ENCODE measurements at regions not wholly inside any gene's neighbourhood (a gene's known extent, or its start where the extent isn't known, plus 50 kb on each side); places are given as distances from the start of the nearest gene placed in this dataset.

DNA sequence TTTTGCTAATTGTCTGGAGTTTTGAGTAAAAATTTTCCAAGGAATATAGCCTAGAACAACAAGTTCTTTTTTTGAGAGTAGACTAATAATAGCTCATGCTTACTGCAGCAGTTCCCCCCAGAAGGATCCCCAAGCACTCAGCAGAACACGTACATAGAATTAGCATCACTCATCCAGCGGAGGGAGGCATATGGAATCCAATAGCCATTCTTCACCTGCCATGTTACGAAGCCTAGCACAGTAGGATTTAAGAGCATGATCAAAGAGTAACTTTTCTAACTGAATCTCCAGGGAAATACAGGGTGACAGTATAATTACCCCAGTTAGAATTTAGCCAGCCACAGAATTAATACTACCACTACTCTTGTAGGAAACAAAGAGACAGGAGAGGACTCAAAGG is 511.7 kb upstream of the NOX3 start:
- no peak for DNase-seq
- Mint-ChIP-seq H3K27me3 (ENCODE audit: low read depth in 3 of 3) (peaks cover 0 to 3% (median 0%) of the 10 kb centered on the region in 3 donors), H3K4me3 (no peak overlapping the region), H3K27ac (no peak overlapping the region), H3K9me3 (peaks cover 0 to 2% (median 0%) of the 10 kb centered on the region in 6 donors), H3K36me3 (no peaks in the 10 kb centered on the region), H3K4me1 (no peaks in the 10 kb centered on the region)

DNA sequence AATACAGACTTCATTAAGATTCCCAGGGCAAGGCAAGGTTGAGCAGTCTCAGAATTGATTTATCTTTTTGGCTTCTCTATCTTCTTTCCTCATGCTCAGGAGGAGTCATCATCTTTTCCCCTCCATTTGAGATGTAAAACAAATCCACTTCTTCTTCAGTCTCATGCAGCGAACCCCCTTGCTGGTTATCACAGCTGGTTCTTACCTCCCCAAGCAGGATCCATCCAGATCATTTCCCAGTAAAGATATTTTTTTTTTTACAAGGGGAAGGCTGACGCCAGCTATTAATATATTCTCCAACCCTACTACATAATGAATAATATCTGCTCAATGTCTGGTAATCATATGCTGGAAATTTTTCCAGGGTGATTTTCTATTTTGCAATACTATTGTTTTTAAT is 508.9 kb upstream of the NOX3 start:
- no peaks in the 10 kb centered on the region for H3K4me1 Mint-ChIP-seq
- no peak for DNase-seq
- H3K9me3 Mint-ChIP-seq: peaks cover 0 to 6% (median 0%) of the 10 kb centered on the region in 6 donors
- no peak overlapping the region for H3K27ac Mint-ChIP-seq
- peaks cover 0 to 4% (median 2%) of the 10 kb centered on the region in 3 donors for H3K27me3 Mint-ChIP-seq (ENCODE audit: low read depth in 3 of 3)
- H3K36me3 Mint-ChIP-seq: no peaks in the 10 kb centered on the region
- no peak overlapping the region for H3K4me3 Mint-ChIP-seq

DNA sequence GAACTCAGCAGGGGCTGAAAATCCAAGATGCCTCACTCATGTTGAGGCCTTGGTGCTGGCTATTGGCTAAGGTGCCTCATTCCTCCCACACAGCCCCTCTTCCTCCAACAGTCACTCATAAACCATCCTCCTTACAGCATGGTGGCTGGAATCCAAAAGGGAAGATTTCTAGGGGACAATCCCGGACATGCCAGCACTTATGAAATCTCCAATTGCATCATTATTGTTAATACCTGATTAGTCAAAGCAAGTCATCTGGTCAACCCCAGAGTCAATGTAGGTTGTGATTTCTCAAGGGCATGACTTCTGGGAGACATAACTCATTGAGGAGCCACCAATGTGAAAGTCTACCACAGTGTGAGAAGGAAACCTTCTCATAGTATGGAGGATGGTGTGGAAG is 506.6 kb upstream of the NOX3 start:
- Mint-ChIP-seq H3K4me3 (no peak overlapping the region), H3K27me3 (ENCODE audit: low read depth in 3 of 3) (peaks cover 0 to 4% (median 2%) of the 10 kb centered on the region in 3 donors), H3K36me3 (no peaks in the 10 kb centered on the region), H3K9me3 (peaks cover 0 to 6% (median 0%) of the 10 kb centered on the region in 6 donors), H3K27ac (no peak overlapping the region), H3K4me1 (no peaks in the 10 kb centered on the region)
- no peak for DNase-seq

DNA sequence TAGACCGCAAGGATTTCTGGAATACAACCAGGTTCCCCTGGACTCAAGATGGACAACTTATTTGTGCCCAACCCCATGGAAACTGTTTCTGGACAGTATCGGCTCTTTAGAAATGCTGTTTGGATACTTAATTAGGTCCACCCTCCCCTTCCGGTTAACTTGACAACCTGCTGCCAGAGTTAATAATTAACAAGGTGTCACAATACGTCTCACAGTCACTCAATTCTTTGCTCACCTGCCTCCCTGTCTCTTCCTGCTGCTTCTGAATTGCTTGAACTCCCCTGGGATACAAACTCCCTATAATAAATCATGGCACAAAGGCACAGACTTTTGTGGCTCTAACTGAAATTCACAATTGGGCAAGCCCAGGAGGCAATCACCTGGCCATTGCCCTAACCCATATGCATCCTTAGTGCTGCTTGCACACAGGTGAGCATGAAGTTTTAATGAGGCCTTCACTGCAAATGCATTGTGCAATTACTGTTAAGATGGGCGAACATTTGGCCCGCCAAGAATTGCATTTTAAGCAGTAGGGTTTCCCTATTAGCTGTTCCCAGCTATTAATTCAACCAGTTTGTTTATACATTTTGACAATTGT is 504.4 kb upstream of the NOX3 start:
- no peaks in the 10 kb centered on the region for H3K4me1 Mint-ChIP-seq
- no peak overlapping the region for H3K27ac Mint-ChIP-seq
- no peaks in the 10 kb centered on the region for H3K36me3 Mint-ChIP-seq
- no peak for DNase-seq
- no peak overlapping the region for H3K4me3 Mint-ChIP-seq
- H3K9me3 Mint-ChIP-seq: peaks cover 0 to 6% (median 0%) of the 10 kb centered on the region in 6 donors
- H3K27me3 Mint-ChIP-seq (ENCODE audit: low read depth in 3 of 3): peaks cover 1 to 4% (median 2%) of the 10 kb centered on the region in 3 donors

DNA sequence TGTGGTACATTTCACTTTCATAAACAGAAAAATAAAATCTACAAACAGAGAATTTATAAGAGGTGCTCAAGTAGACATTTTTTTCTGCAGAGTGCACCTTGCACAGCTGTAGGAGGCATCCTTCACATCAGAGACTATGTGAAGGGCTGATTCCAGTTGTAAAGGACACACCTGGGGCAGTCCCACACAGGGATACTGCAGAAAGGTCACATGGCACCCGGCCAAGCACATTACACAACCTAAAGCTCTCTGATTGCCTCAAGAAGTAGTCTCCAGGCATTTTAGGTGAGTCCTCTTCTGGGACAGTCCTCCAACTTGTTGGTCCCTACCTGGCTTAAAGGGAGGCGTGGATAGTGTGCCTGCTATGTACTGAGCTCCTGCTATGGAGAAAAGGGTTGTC is 502.9 kb upstream of the NOX3 start:
- Mint-ChIP-seq H3K27me3 (ENCODE audit: low read depth in 3 of 3) (peaks cover 1 to 4% (median 2%) of the 10 kb centered on the region in 3 donors), H3K4me1 (no peaks in the 10 kb centered on the region), H3K27ac (no peak overlapping the region), H3K4me3 (no peak overlapping the region), H3K36me3 (no peaks in the 10 kb centered on the region), H3K9me3 (peaks cover 0 to 6% (median 0%) of the 10 kb centered on the region in 6 donors)
- DNase-seq: no peak

DNA sequence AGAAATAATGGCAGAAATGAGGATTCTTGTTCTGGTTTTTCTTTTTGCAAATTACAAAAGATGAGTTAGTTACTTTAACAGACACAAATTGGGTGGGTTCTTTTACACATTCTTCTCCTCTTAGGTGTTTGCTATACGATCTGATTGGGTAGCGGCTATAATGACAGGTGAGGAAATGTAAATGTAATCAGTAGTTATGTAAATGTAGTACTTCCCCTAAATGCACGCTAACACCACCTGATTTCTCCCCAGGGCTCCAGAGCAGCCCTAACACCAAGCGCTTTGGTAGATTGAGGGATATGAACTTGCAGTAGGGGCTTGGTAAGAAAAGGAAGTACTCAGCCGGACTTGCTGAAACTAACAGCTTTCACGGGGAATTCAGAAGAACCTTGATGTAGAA is 499.4 kb upstream of the NOX3 start:
- no peak for DNase-seq
- Mint-ChIP-seq H3K27ac (no peak overlapping the region), H3K4me3 (no peak overlapping the region), H3K9me3 (peaks cover 0 to 6% (median 3%) of the 10 kb centered on the region in 6 donors), H3K4me1 (no peaks in the 10 kb centered on the region), H3K27me3 (ENCODE audit: low read depth in 3 of 3) (peaks cover 0 to 1% (median 0%) of the 10 kb centered on the region in 3 donors), H3K36me3 (peaks cover 0 to 5% (median 0%) of the 10 kb centered on the region in 3 donors)

DNA sequence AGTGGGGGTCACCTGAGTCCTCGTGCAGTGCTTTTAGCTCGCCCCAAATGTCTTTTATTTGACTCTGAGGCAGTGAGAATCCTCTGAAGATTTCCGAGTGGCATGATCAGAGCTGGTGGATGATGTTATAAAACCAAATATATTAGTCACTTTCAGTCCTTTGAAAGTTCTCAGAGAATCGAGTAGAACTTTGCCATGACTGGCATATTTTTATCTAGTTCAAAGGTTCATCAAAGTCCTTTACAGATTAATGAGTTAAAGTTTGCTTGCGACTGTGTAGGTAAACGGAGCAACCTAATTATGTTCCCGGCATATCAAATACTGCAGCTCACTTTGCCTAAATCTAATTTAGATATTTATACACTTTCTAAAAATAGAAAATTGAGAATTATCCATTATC is 498.5 kb upstream of the NOX3 start:
- no peaks in the 10 kb centered on the region for H3K4me1 Mint-ChIP-seq
- H3K27me3 Mint-ChIP-seq (ENCODE audit: low read depth in 3 of 3): peaks cover 0 to 1% (median 0%) of the 10 kb centered on the region in 3 donors
- H3K36me3 Mint-ChIP-seq: peaks cover 0 to 5% (median 0%) of the 10 kb centered on the region in 3 donors
- peaks cover 0 to 4% (median 3%) of the 10 kb centered on the region in 6 donors for H3K9me3 Mint-ChIP-seq
- H3K4me3 Mint-ChIP-seq: no peak overlapping the region
- DNase-seq: no peak
- no peak overlapping the region for H3K27ac Mint-ChIP-seq

DNA sequence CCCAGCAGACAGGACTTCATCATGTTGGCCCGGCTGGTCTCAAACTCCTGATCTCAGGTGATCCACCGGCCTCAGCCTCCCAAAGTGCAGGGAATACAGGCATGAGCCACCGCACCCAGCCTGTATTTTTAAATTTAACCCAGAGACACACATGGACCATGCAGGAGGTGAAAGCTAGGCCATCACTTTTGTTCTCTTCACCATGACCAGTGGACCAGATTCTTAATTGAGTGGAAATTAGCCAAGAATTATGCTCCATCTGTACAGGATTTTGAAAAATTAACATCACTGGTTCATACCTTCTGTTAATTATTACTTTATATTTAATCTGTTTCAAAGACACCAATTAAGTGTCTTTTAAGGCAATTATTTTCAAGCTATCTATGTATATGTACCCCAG is 493.6 kb upstream of the NOX3 start:
- Mint-ChIP-seq H3K36me3 (peaks cover 0 to 5% (median 0%) of the 10 kb centered on the region in 3 donors), H3K4me1 (no peaks in the 10 kb centered on the region), H3K27me3 (ENCODE audit: low read depth in 3 of 3) (no peaks in the 10 kb centered on the region), H3K9me3 (peaks cover 0 to 14% (median 7%) of the 10 kb centered on the region in 6 donors), H3K4me3 (no peak overlapping the region), H3K27ac (no peak overlapping the region)
- no peak for DNase-seq

DNA sequence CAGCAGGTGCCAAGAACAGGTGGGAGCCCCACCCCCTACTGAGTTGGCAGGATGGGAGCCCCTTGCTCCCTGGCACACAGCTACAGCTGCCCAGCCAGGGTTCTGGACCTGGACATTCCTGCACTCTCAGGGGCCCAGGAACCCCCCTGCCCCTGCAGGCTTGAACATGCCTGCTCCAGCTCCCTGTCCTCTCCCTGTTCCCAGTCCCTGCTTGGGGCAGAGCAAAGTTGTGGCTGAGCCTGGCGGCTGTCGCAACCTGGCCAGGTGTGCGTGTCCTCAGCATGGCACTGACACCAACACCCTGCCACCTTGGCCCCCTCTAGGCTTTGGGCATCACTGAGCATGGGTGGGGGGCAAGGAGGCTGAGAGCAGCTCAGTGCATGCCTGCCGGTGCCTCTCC is 491.2 kb upstream of the NOX3 start:
- Mint-ChIP-seq H3K9me3 (peaks cover 1 to 21% (median 5%) of the 10 kb centered on the region in 6 donors), H3K4me3 (no peak overlapping the region), H3K4me1 (no peaks in the 10 kb centered on the region)

DNA sequence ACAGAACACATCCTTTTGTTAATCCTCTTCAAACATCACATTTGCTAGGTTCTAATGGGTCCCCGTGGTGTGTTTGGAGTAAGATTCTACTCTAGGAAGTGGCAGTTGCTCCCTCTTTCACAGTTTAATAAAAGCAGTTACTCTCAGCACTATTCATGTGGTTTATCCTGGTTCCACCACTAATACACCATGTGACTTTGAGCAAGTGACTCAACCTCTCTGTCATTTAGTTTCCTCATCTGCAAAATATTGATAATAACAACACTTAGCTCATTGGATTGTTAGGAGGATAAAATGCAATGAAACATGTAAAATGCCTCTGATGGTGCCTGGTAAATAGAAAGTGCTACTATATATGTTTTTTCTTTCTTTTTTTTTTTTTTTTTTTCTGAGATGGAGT is 488.0 kb upstream of the NOX3 start:
- no peak for DNase-seq
- Mint-ChIP-seq H3K27me3 (ENCODE audit: low read depth in 3 of 3) (peaks cover 0 to 1% (median 0%) of the 10 kb centered on the region in 3 donors), H3K4me3 (no peak overlapping the region), H3K4me1 (no peaks in the 10 kb centered on the region), H3K27ac (no peak overlapping the region), H3K9me3 (peaks cover 2 to 16% (median 7%) of the 10 kb centered on the region in 6 donors), H3K36me3 (no peaks in the 10 kb centered on the region)

More for the DNA sequence above, 491.2 kb upstream of the NOX3 start:
- Mint-ChIP-seq H3K27me3 (ENCODE audit: low read depth in 3 of 3) (no peaks in the 10 kb centered on the region), H3K36me3 (no peaks in the 10 kb centered on the region), H3K27ac (no peak overlapping the region)
- no peak for DNase-seq

DNA sequence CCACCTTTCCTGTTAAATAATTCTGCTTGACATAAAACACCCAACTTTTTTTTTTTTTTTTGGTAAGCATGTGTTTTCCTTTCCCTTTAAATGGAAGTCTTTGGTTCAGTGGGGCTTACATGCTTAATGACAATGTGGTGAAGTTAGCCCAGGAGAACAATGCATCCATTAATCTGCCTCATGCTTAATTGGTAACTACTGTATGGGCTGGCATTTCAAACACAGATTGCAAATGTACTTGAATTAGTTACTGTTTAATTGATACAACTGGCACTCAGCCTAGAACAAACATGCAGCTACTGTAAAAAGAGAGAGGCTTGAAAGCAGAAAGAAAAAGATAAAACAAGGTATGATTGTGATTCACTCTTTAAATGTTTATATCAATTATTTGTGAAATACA is 483.6 kb upstream of the NOX3 start:
- H3K4me1 Mint-ChIP-seq: no peaks in the 10 kb centered on the region
- DNase-seq: no peak

DNA sequence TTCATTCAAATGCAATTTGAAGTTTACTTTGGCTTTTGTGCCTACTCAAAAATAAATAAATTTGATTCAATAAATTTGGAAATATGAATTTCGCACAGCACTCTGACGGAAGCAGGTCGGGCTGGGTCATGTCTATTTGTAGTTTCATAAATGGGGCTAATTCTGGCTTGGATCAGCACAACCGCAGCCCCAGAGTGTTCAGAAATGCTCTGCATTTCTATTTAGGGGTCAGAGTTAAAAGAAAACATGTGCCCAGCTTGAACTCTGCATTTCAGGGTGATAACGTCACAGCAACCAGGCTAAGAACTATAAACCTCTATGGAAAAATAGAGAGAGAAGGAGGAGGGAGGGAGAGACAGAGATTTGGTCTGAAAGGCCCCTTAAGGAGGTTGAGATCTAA is 480.9 kb upstream of the NOX3 start:
- Mint-ChIP-seq H3K27ac (no peak overlapping the region), H3K27me3 (ENCODE audit: low read depth in 3 of 3) (peaks cover 0 to 1% (median 0%) of the 10 kb centered on the region in 3 donors), H3K9me3 (peaks cover 0 to 9% (median 5%) of the 10 kb centered on the region in 6 donors), H3K4me3 (no peak overlapping the region), H3K36me3 (no peaks in the 10 kb centered on the region), H3K4me1 (no peaks in the 10 kb centered on the region)
- no peak for DNase-seq

More for the DNA sequence above, 483.6 kb upstream of the NOX3 start:
- H3K27ac Mint-ChIP-seq: no peak overlapping the region
- no peaks in the 10 kb centered on the region for H3K36me3 Mint-ChIP-seq
- H3K4me3 Mint-ChIP-seq: no peak overlapping the region
- peaks cover 0 to 1% (median 0%) of the 10 kb centered on the region in 3 donors for H3K27me3 Mint-ChIP-seq (ENCODE audit: low read depth in 3 of 3)
- peaks cover 0 to 11% (median 3%) of the 10 kb centered on the region in 6 donors for H3K9me3 Mint-ChIP-seq

DNA sequence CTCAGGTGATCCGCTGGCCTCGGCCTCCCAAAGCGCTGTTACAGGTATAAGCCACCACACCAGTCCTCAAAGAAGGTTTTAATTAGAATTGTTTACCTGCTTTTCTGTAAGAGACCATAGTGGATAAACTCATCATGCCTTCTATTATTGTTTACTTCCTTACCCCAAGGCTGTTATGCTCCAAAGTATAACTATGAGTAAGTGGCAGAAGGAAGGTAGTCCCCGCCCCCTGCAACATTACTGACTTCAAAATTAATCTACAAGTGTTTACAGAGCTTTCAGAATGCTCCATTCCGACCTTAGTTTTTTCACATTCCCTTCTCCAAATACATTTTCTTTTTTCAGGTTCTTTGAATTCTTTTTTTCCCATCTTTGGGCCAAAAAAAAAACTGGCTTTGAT is 480.5 kb upstream of the NOX3 start:
- Mint-ChIP-seq H3K36me3 (no peaks in the 10 kb centered on the region), H3K4me1 (no peaks in the 10 kb centered on the region), H3K9me3 (peaks cover 0 to 9% (median 4%) of the 10 kb centered on the region in 6 donors), H3K27me3 (ENCODE audit: low read depth in 3 of 3) (peaks cover 0 to 1% (median 0%) of the 10 kb centered on the region in 3 donors), H3K27ac (no peak overlapping the region), H3K4me3 (no peak overlapping the region)
- no peak for DNase-seq

DNA sequence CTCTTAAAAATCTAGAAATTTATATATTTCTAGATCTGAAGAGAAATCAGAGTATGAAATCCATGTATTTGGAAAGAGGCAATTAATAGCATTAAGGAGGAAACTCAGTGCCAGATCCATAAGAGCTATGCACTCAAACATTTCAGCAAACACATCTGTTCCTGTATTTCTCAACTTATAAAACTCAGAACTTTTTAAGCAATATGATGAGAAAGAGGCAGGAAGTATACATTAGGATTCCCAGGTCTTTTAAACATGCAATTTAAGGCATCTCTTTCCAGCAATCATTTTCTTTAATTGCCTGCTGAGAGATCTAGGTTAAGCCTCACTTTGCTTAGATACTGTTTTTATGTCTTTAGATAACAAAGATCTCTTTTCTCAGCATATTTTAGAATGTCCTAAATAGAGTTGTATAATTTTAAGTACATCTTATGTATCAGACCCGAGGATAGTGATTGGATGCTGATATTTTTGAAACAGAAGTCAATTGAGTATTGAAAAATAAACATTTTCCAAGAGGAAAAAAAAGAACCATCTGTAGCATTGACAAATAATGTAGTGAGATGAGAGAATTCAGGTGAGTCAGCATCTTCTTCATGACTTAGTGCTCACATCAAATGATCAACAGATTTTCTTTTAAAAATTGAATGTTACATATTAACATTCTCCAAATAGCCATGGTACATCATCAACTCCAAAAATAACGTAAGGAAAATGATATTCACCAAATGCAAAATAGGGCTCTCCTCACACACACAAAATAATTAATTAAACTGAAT is 461.4 kb upstream of the NOX3 start:
- H3K4me3 Mint-ChIP-seq: no peak overlapping the region
- no peak overlapping the region for H3K27ac Mint-ChIP-seq
- H3K4me1 Mint-ChIP-seq: no peaks in the 10 kb centered on the region
- H3K36me3 Mint-ChIP-seq: no peaks in the 10 kb centered on the region
- H3K9me3 Mint-ChIP-seq: peaks cover 0 to 10% (median 0%) of the 10 kb centered on the region in 6 donors
- no peaks in the 10 kb centered on the region for H3K27me3 Mint-ChIP-seq (ENCODE audit: low read depth in 3 of 3)
- DNase-seq: no peak
